Osteoblast (primary cell): ENCODE measurements at regions not wholly inside any gene's neighbourhood (a gene's known extent, or its start where the extent isn't known, plus 50 kb on each side); places are given as distances from the start of the nearest gene placed in this dataset.

Source experiments
- DNase-seq: peaks from one replicate; pipeline ENCODE4 v3.0.0; 2011; ENCODE audit warnings: low spot score, mixed read lengths; ENCODE audit not compliant: insufficient read length; ENCODE audit errors: missing footprints
- H2AFZ ChIP-seq: 2 replicates; pipeline ENCODE4 v1.6.0; 2011; ENCODE audit warnings: mild to moderate bottlenecking, low read length
- H3K27ac ChIP-seq: 2 replicates; pipeline ENCODE4 v1.5.1; 2011; ENCODE audit warnings: mild to moderate bottlenecking, low read depth, low read length, moderate library complexity
- H3K27me3 ChIP-seq: 2 replicates; pipeline ENCODE4 v1.6.0; 2012; ENCODE audit warnings: mild to moderate bottlenecking, control low read depth, inconsistent platforms, low read length, moderate library complexity; ENCODE audit not compliant: insufficient read depth
- H3K36me3 ChIP-seq: 2 replicates; pipeline ENCODE4 v1.5.1; 2011; ENCODE audit warnings: mild to moderate bottlenecking, low read length, control low read depth, moderate library complexity; ENCODE audit not compliant: insufficient read depth
- H3K4me1 ChIP-seq: 2 replicates; pipeline ENCODE4 v1.5.1; 2011; ENCODE audit warnings: mild to moderate bottlenecking, low read length, control low read depth, moderate library complexity; ENCODE audit not compliant: insufficient read depth
- H3K4me2 ChIP-seq: 2 replicates; pipeline ENCODE4 v1.6.0; 2011; ENCODE audit warnings: mild to moderate bottlenecking, low read length; ENCODE audit not compliant: insufficient read depth
- H3K4me3 ChIP-seq: fragments of 200-600 bp; sonication (generic); 3 replicates; pipeline ENCODE4 v1.5.1; 2012; ENCODE audit warnings: mild to moderate bottlenecking, low read length, inconsistent platforms; ENCODE audit not compliant: insufficient read depth
- H3K79me2 ChIP-seq: 2 replicates; pipeline ENCODE4 v1.6.0; 2012; ENCODE audit warnings: mild to moderate bottlenecking, low read length, control low read depth, inconsistent platforms; ENCODE audit not compliant: insufficient read depth
- H3K9me3 ChIP-seq: 2 replicates; pipeline ENCODE4 v1.5.1; 2011; ENCODE audit warnings: low read depth, low read length, control low read depth
- H4K20me1 ChIP-seq: 2 replicates; pipeline ENCODE4 v1.6.0; 2012; ENCODE audit warnings: mild to moderate bottlenecking, low read length, control low read depth; ENCODE audit not compliant: insufficient read depth
- CTCF ChIP-seq: IDR thresholded peaks from 2 replicates; pipeline ENCODE4 v1.5.1; 2011; ENCODE audit warnings: mild to moderate bottlenecking, low read depth, low read length, moderate library complexity; ENCODE audit errors: extremely low read depth

- Histone ChIP-seq H2AFZ (no peak overlapping the region), H3K4me2 (no peak overlapping the region), H3K4me3 (no peak overlapping the region), H3K9me3 (no peaks in the 10 kb centered on the region), H3K27me3 (no peaks in the 10 kb centered on the region), H3K79me2 (no peaks in the 10 kb centered on the region), H3K4me1 (no peaks in the 10 kb centered on the region), H3K36me3 (no peaks in the 10 kb centered on the region), H3K27ac (no peak overlapping the region), H4K20me1 (no peaks in the 10 kb centered on the region)
- TF ChIP-seq CTCF = no peak
- no peak for DNase-seq
Observed at GRCh38 chr7:20521243-20521642, 94.2 kb upstream of the ABCB5 start.

DNA sequence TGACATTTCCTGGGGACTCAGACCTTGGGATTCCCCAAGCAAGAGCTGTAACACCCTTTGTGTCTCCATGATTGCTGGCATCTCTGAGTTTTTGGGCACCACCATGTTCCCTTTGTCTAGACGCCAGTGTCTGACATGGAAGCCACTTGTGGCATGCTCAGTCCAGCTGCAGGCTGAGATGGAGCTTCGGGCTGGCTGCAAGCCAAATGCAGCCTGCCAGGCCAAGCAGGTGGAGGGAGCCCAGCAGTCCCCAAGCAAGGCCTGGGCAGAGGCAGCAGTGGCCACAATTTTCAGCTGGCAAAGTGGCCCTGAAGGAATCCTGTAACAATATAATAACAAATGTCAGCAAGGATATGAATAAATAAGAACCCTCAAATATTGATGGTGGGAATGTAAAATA lies 86.2 kb upstream of the ABCB5 start:
- no peaks in the 10 kb centered on the region for H3K79me2 ChIP-seq
- no peaks in the 10 kb centered on the region for H3K36me3 ChIP-seq
- H2AFZ ChIP-seq = no peak overlapping the region
- H3K4me2 ChIP-seq = no peak overlapping the region
- no peak overlapping the region for H3K27ac ChIP-seq
- H3K27me3 ChIP-seq = no peaks in the 10 kb centered on the region
- H3K4me1 ChIP-seq = no peaks in the 10 kb centered on the region
- no peaks in the 10 kb centered on the region for H4K20me1 ChIP-seq
- no peaks in the 10 kb centered on the region for H3K9me3 ChIP-seq
- no peak for TF ChIP-seq CTCF
- DNase-seq = peak; percentile 5
- H3K4me3 ChIP-seq = no peak overlapping the region

DNA sequence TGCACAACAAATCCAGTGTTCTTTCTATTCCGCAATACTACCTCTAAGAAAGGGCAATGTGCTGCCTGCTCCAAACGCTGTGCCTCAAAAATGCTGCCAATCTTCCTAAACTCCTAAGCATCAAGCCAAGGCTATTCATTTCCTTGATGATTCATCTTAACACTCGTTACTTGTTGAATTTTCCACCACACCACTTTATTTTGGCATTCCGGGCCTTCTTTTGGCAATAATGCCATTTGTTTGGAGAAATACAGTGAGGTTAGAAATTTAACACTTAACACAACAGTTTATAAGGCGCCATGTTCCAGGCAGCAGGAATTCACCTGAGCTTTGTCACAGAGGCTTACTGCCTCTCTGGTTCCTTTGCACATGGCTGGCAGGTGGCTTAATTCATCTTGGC lies 82.6 kb upstream of the ABCB5 start:
- peak; percentile 21 for DNase-seq
- Histone ChIP-seq H3K9me3 (no peaks in the 10 kb centered on the region), H3K4me2 (no peak overlapping the region), H3K27ac (no peak overlapping the region), H3K79me2 (no peaks in the 10 kb centered on the region), H3K4me1 (no peaks in the 10 kb centered on the region), H3K27me3 (no peaks in the 10 kb centered on the region), H4K20me1 (no peaks in the 10 kb centered on the region), H3K4me3 (no peak overlapping the region), H2AFZ (no peak overlapping the region), H3K36me3 (no peaks in the 10 kb centered on the region)
- no peak for TF ChIP-seq CTCF

- no peak for DNase-seq
- no peak overlapping the region for H2AFZ ChIP-seq
- H3K4me2 ChIP-seq = no peak overlapping the region
- H3K36me3 ChIP-seq = no peaks in the 10 kb centered on the region
- no peak overlapping the region for H3K27ac ChIP-seq
- no peaks in the 10 kb centered on the region for H3K9me3 ChIP-seq
- no peaks in the 10 kb centered on the region for H3K4me1 ChIP-seq
- H3K27me3 ChIP-seq = no peaks in the 10 kb centered on the region
- H4K20me1 ChIP-seq = no peaks in the 10 kb centered on the region
- TF ChIP-seq CTCF = no peak
- H3K4me3 ChIP-seq = no peak overlapping the region
- no peaks in the 10 kb centered on the region for H3K79me2 ChIP-seq
Observed at GRCh38 chr7:20534543-20534942, 80.9 kb upstream of the ABCB5 start.
